NB4 (cell line): ENCODE measurements at regions not wholly inside any gene's neighbourhood (a gene's known extent, or its start where the extent isn't known, plus 50 kb on each side); places are given as distances from the start of the nearest gene placed in this dataset.

Experiments used
- CTCF ChIP-seq: IDR thresholded peaks from one replicate; pipeline ENCODE4 v1.5.1; 2012; ENCODE audit warnings: low read depth, low read length
- MAX ChIP-seq: IDR thresholded peaks from 2 replicates; pipeline ENCODE4 v1.6.1; 2011; ENCODE audit warnings: low read depth, low read length
- POLR2A ChIP-seq: IDR thresholded peaks from 2 replicates; pipeline ENCODE4 v1.6.1; 2011; ENCODE audit warnings: mild to moderate bottlenecking; ENCODE audit not compliant: insufficient read length; ENCODE audit errors: extremely low read depth

- TF ChIP-seq MAX (no peak), POLR2A (no peak), CTCF (no peak)
Observed at GRCh38 chr2:2849464-2850217, 518.6 kb upstream of the MYT1L start.
